NCI-H774 (cell line): ENCODE measurements at regions not wholly inside any gene's neighbourhood (a gene's known extent, or its start where the extent isn't known, plus 50 kb on each side); places are given as distances from the start of the nearest gene placed in this dataset.
"Not testable (repeated sequence)": the region's sequence is repeated elsewhere in the genome, so short reads cannot be mapped to it uniquely, and the experiment has no call there.

Source experiments
- DNase-seq: peaks from one replicate; lab custom pipeline; 2025; lab: John Stamatoyannopoulos, UW

GRCh38 chr5:90056911-90057705 lies 352.4 kb downstream of the CETN3 start:
- DNase-seq: no peak

GRCh38 chr5:90055831-90056328 lies 353.7 kb downstream of the CETN3 start:
- DNase-seq: no peak

- DNase-seq: no peak
Measured at GRCh38 chr5:90054612-90055011, 354.9 kb downstream of the CETN3 start.

GRCh38 chr5:90051756-90052155 lies 357.8 kb downstream of the CETN3 start:
- DNase-seq: no peak

- DNase-seq: no peak
Measured at GRCh38 chr5:90050103-90050502, 359.5 kb downstream of the CETN3 start.

GRCh38 chr5:90047113-90047512 lies 362.4 kb downstream of the CETN3 start:
- no peak for DNase-seq

- not testable (repeated sequence) for DNase-seq
Measured at GRCh38 chr5:90040082-90040481, 369.5 kb downstream of the CETN3 start.

- no peak for DNase-seq
Measured at GRCh38 chr5:90037646-90038045, 371.9 kb downstream of the CETN3 start.

- no peak for DNase-seq
Measured at GRCh38 chr5:90022711-90023053, 386.9 kb downstream of the CETN3 start.

- peak; percentile 12 for DNase-seq
Measured at GRCh38 chr5:90022002-90022710, 387.4 kb downstream of the CETN3 start.

GRCh38 chr5:90020575-90021538 lies 388.7 kb downstream of the CETN3 start:
- peak; percentile 43 for DNase-seq

- DNase-seq: peak; percentile 62
Measured at GRCh38 chr5:90017239-90017638, 392.3 kb downstream of the CETN3 start.

GRCh38 chr5:90015584-90016018 lies 394.0 kb downstream of the CETN3 start:
- DNase-seq: no peak

- no peak for DNase-seq
Measured at GRCh38 chr5:90014420-90014819, 395.1 kb downstream of the CETN3 start.

GRCh38 chr5:90000351-90000750 lies 409.2 kb downstream of the CETN3 start:
- DNase-seq: no peak

- DNase-seq: no peak
Measured at GRCh38 chr5:89998519-89999305, 410.8 kb downstream of the CETN3 start.

GRCh38 chr5:89996890-89997289 lies 412.7 kb downstream of the CETN3 start:
- DNase-seq: no peak

GRCh38 chr5:89996335-89996734 lies 413.2 kb downstream of the CETN3 start:
- no peak for DNase-seq

- no peak for DNase-seq
Measured at GRCh38 chr5:89994266-89994665, 415.3 kb downstream of the CETN3 start.

GRCh38 chr5:89992201-89992600 lies 417.4 kb downstream of the CETN3 start:
- no peak for DNase-seq

GRCh38 chr5:89991592-89991991 lies 418.0 kb downstream of the CETN3 start:
- no peak for DNase-seq
